Ascending aorta (tissue), 2 donors: ENCODE measurements at regions not wholly inside any gene's neighbourhood (a gene's known extent, or its start where the extent isn't known, plus 50 kb on each side); places are given as distances from the start of the nearest gene placed in this dataset.

Experiments used
- DNase-seq, 2 donors: peaks; one replicate each; pipeline ENCODE4 v3.0.0-alpha.2; 2019; ENCODE audit warnings: low spot score in 2 of 2
- H3K27ac ChIP-seq, 2 donors: fragments of 200-600 bp; sonication (generic); one replicate each; pipeline ENCODE4 v1.5.1; 2016 to 2017; ENCODE audit warnings: mild to moderate bottlenecking in 1 of 2
- H3K27me3 ChIP-seq: fragments of 200-600 bp; sonication (generic); one replicate; pipeline ENCODE4 v1.5.1; 2017
- H3K36me3 ChIP-seq, 2 donors: fragments of 200-600 bp; sonication (generic); one replicate each; pipeline ENCODE4 v1.5.1; 2016
- H3K4me1 ChIP-seq, 2 donors: fragments of 200-600 bp; sonication (generic); one replicate each; pipeline ENCODE4 v1.5.1; 2016 to 2017; ENCODE audit warnings: mild to moderate bottlenecking in 1 of 2
- H3K4me3 ChIP-seq, 2 donors: fragments of 200-600 bp; sonication (generic); one replicate each; pipeline ENCODE4 v1.5.1; 2016 to 2017; ENCODE audit warnings: mild to moderate bottlenecking in 1 of 2
- H3K9me3 ChIP-seq, 2 donors: fragments of 200-600 bp; sonication (generic); one replicate each; pipeline ENCODE4 v1.5.1; 2016
- CTCF ChIP-seq, 3 experiments: fragments of 200-600 bp in 2 of 3; fragments of 450-650 bp in 1 of 3; sonication (generic) in 2 of 3; IDR thresholded peaks; one replicate each; pipeline ENCODE4 v1.5.1; 2016 to 2019; ENCODE audit warnings: antibody characterized with exemption in 3 of 3, mild to moderate bottlenecking in 1 of 3, moderate library complexity in 1 of 3
- intact Hi-C: fragments of 100-400 bp; cut with DNase I; formaldehyde crosslinking; loops from one replicate; pipeline ENCODE4 v1.15.1; 2023

- no peak for DNase-seq
- no peaks in the 10 kb centered on the region for H3K27me3 ChIP-seq
- H3K4me1 ChIP-seq: no peaks in the 10 kb centered on the region
- no peaks in the 10 kb centered on the region for H3K9me3 ChIP-seq
- H3K4me3 ChIP-seq: no peak overlapping the region
- H3K36me3 ChIP-seq: no peaks in the 10 kb centered on the region
- no peak overlapping the region for H3K27ac ChIP-seq
- intact Hi-C loops: no loop called here
- TF ChIP-seq CTCF (IDR thresholded peaks at IDR 0.05): no peak
These were observed 154.5 kb upstream of the CCDC68 start for GRCh38 chr18:55113800-55114199.

GRCh38 chr18:55111271-55111670 lies 152.0 kb upstream of the CCDC68 start:
- H3K9me3 ChIP-seq: no peaks in the 10 kb centered on the region
- H3K36me3 ChIP-seq: no peaks in the 10 kb centered on the region
- intact Hi-C loops: no loop called here
- H3K27me3 ChIP-seq: no peaks in the 10 kb centered on the region
- no peak for TF ChIP-seq CTCF (IDR thresholded peaks at IDR 0.05)
- H3K4me1 ChIP-seq: no peaks in the 10 kb centered on the region
- H3K27ac ChIP-seq: no peak overlapping the region
- H3K4me3 ChIP-seq: no peak overlapping the region
- no peak for DNase-seq

- intact Hi-C loops: no loop called here
- no peak for DNase-seq
- Histone ChIP-seq H3K4me1 (no peaks in the 10 kb centered on the region), H3K4me3 (no peak overlapping the region), H3K27me3 (no peaks in the 10 kb centered on the region), H3K27ac (no peak overlapping the region), H3K9me3 (no peaks in the 10 kb centered on the region), H3K36me3 (no peaks in the 10 kb centered on the region)
- no peak for TF ChIP-seq CTCF (IDR thresholded peaks at IDR 0.05)
These were observed 151.2 kb upstream of the CCDC68 start for GRCh38 chr18:55110436-55110835.

- Histone ChIP-seq H3K4me1 (no peaks in the 10 kb centered on the region), H3K9me3 (no peaks in the 10 kb centered on the region), H3K36me3 (no peaks in the 10 kb centered on the region), H3K4me3 (no peak overlapping the region), H3K27me3 (no peaks in the 10 kb centered on the region), H3K27ac (no peak overlapping the region)
- intact Hi-C loops: no loop called here
- no peak for DNase-seq
- no peak for TF ChIP-seq CTCF (IDR thresholded peaks at IDR 0.05)
These were observed 150.7 kb upstream of the CCDC68 start for GRCh38 chr18:55109818-55110414.

- TF ChIP-seq CTCF (IDR thresholded peaks at IDR 0.05): no peak
- Histone ChIP-seq H3K4me3 (no peak overlapping the region), H3K27me3 (no peaks in the 10 kb centered on the region), H3K4me1 (no peaks in the 10 kb centered on the region), H3K9me3 (no peaks in the 10 kb centered on the region), H3K27ac (no peak overlapping the region), H3K36me3 (no peaks in the 10 kb centered on the region)
- DNase-seq: no peak
- intact Hi-C loops: no loop called here
These were observed 147.6 kb upstream of the CCDC68 start for GRCh38 chr18:55106906-55107305.

- Histone ChIP-seq H3K4me1 (no peaks in the 10 kb centered on the region), H3K36me3 (no peaks in the 10 kb centered on the region), H3K9me3 (no peaks in the 10 kb centered on the region), H3K4me3 (no peak overlapping the region), H3K27me3 (no peaks in the 10 kb centered on the region), H3K27ac (no peak overlapping the region)
- no peak for DNase-seq
- intact Hi-C loops: no loop called here
- TF ChIP-seq CTCF (IDR thresholded peaks at IDR 0.05): no peak
These were observed 147.2 kb upstream of the CCDC68 start for GRCh38 chr18:55106466-55106865.
